ENCODE measurements at regions not wholly inside any gene's neighbourhood (a gene's known extent, or its start where the extent isn't known, plus 50 kb on each side); places are given as distances from the start of the nearest gene placed in this dataset.

- TF ChIP-seq, protein P1, sequence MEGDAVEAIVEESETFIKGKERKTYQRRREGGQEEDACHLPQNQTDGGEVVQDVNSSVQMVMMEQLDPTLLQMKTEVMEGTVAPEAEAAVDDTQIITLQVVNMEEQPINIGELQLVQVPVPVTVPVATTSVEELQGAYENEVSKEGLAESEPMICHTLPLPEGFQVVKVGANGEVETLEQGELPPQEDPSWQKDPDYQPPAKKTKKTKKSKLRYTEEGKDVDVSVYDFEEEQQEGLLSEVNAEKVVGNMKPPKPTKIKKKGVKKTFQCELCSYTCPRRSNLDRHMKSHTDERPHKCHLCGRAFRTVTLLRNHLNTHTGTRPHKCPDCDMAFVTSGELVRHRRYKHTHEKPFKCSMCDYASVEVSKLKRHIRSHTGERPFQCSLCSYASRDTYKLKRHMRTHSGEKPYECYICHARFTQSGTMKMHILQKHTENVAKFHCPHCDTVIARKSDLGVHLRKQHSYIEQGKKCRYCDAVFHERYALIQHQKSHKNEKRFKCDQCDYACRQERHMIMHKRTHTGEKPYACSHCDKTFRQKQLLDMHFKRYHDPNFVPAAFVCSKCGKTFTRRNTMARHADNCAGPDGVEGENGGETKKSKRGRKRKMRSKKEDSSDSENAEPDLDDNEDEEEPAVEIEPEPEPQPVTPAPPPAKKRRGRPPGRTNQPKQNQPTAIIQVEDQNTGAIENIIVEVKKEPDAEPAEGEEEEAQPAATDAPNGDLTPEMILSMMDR (IDR thresholded peaks at IDR 0.05), result no peak
- TF ChIP-seq EP300 (IDR thresholded peaks at IDR 0.05), result no peak
- no peak for TF ChIP-seq POLR2AphosphoS5 (IDR thresholded peaks at IDR 0.05)
- TF ChIP-seq POLR2A (IDR thresholded peaks at IDR 0.05; ENCODE audit: low read depth), result no peak
Measured at GRCh38 chr1:79920960-79921669, 914.6 kb upstream of the ADGRL4 start.
